HG03108 (cell line): ENCODE measurements at regions not wholly inside any gene's neighbourhood (a gene's known extent, or its start where the extent isn't known, plus 50 kb on each side); places are given as distances from the start of the nearest gene placed in this dataset.

ENCODE experiments used
- ATAC-seq: cut with Tn5 transposase; IDR thresholded peaks from one replicate; pipeline ENCODE4 v1.9.1; 2021; ENCODE audit warnings: moderate library complexity; ENCODE audit not compliant: unreplicated experiment

DNA sequence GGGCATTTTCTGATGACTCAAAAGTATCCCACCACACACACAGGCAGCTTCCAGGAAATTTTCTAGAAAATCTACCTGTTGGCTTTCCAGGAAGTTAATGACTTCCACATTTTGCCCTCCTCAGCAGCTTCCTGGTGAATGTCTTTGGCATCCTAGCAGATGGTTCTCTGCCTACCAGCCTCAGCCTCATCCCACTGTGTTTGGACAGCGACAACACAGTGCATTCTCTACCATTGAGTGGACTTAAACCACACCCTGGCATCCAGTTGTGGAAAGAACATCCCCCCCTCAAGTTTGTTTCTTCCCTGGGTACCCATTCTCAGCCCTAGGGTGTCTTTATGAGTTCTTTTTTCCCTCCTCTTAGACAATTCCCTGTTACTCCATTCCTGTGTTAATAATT lies 50.8 kb upstream of the GADL1 start:
- no peak for ATAC-seq

DNA sequence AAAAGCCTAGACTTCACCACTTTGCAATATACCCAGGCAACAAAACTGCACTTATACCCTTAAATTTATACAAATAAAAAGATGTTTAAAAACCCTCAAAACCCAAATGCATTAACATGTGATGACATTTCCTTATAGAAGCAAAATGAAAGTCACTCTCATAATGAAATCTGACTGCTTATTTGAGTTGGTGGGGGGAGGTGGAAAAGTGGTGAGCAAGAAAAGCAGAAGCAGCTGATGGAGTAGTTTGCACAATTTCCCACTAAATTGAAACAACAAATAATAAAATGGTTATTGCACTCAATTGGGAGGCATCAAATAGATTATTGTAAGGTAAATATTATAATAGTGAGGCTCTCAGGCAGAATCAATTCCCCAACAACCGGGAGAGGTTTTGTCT lies 54.0 kb upstream of the GADL1 start:
- ATAC-seq: no peak

DNA sequence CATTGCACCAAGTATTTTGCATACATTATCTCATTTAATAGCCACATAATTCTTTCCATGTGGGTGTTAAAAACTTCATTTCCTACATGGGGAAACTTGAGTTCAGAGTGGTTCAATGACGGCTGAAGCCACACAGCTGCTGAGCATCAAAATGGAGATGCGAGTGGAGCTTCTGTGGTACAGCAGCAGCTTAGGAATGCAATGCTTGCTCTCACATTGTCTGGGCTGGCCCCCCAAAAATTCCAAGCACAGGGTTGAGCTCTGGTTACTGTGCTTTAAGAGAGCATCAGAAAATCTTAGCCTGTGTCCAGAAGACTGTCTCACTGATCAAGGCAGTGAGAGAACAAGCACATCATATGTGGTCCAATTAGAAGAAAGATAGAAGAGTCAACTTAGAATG lies 57.4 kb upstream of the GADL1 start:
- ATAC-seq: no peak

DNA sequence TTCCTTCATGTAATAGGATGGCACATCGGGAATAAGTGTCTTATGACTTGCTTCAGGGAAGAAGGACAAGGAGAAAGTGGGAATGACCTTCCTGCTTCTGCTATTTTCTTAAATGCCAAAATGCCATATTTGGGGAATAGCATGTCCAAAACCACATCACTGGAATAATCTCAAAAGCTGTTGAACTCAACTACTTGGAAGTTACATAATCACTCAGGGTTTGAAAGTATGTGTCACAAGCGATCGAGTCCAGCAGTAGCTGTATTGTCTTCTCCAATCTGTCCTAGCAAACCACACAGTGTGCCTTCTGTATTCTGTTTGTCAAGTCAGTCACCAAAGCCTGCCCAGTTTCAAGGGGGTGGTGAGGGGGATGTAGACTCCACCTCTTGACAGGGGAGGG lies 58.3 kb upstream of the GADL1 start:
- ATAC-seq: no peak

DNA sequence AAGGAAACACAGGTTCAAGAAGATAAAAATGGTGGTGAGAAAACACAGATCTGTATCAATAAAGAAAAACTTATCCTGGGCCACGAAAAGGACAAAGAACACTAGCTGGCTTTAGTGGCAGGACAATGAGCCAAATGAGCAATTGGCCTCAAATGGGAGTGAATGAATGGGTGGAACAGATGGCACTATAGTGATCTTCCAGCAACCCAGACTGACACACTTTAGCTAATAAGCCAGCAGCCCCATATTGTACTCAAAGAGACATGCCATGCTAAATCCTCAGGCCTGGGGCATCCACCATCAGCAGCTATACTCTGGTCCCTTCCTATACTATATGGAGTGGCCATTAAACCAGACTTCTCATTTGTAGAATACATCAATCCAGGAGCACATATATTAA lies 60.0 kb upstream of the GADL1 start:
- no peak for ATAC-seq

DNA sequence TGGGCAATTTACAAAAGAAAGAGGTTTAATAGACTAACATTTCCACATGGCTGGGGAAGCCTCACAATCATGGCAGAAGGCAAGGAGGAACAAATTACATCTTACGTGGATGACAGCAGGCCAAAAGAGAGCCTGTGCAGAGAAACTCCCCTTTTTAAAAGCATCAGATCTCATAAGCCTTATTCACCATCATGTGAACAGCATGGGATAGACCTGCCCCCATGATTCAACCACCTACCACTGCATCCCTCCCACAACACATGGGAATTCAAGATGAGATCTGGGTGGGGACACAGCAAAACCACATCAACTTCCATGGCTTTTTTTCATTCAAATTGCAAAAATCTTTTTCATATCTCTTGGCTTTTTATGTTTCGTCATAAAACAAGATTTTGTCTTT lies 67.6 kb upstream of the GADL1 start:
- no peak for ATAC-seq

DNA sequence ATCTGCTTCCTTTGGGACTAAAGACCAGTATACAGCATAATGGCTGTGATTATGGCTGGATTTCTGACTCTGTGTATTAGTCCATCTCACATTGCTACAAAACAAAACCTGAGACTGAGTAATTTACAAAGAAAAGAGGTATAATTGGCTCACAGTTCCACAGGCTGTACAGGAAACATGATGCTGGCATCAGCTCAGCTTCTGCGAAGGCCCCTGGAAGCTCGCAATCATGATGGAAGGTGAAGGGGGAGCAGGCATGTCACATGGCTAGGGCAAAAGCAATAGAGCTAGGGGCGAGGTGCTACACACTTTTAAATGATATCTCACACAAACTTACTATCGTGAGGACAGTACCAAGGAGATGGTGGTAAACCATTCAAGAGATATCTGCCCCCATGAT lies 68.0 kb upstream of the GADL1 start:
- ATAC-seq: no peak

DNA sequence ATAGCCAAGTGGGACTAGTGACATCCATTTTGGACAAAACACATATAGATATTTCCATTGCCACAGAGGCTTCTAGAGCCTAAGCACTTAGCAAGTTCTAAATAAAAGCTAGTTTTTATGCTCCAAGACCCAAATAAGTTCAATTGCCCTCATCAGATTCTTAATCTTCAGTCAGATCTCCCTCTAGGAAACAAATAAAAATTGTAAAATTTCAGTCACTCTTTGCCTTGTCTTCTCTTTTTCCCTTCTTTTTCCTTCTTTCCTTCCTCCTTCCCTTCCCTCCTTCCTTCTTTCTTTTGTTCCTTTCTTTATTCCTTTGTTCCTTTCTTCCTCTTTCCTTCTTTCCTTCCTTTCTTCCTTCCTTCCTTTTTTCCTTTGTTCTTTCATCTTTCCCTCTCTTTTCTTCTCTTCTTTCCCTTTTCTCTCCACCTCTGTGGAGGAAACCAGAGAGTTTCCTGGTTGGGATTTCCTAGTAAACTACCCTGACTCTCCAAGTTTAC lies 68.8 kb upstream of the GADL1 start:
- ATAC-seq: no peak

DNA sequence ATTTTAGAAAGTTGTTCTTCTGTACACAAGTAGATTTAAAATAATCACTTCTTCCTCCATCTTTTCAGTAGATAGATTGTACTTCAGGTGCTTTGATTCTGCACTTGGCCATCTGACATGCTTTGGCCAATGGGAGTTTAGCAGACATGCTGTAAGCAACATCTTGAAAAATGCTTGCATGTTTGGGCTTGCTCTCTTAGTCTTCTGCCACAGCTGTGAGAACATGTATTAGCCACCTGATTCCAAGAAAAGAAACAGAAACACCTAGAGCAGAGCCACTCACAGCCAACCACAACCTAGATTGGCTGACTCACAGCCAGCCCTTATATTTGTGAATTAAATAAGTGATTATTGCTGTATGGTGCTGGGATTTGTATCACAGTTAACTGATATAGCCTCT lies 70.2 kb upstream of the GADL1 start:
- peak; percentile 91 for ATAC-seq

DNA sequence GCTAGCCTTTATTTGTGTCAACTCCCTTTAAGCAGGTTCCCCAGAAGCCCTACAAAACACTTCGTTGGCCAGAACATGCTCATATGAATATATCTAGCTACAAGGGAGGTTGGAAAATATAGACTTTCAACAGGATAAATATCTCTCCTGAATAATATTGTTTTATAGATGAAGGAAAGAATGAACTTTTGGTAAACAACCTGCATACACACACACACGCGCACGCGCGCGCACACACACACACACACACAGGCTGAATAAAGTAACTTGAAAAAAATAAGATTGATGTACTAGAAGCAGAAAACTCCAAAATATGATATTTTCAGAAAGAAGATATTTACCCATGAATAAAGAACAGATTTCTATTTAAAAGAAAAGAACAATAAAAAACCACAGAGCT lies 72.4 kb upstream of the GADL1 start:
- no peak for ATAC-seq

DNA sequence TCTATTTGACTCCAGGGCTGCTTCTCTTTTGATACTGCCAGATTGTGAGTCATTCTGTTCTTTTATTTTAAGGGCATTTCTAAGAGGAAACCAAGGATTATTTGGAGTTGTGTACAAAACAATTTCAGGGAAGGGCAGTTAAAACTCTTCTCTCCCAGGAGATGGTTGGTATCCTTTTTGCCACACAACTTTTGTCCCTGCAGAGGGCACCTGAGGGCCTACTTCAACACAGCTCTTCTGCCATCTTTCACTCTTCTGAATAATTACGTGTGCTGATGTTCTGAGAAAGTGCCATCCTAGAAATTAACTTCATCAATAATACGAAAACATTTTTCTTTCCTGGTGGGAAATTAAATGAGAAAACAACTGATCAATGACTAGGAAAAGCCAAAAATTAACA lies 75.7 kb upstream of the GADL1 start:
- no peak for ATAC-seq

DNA sequence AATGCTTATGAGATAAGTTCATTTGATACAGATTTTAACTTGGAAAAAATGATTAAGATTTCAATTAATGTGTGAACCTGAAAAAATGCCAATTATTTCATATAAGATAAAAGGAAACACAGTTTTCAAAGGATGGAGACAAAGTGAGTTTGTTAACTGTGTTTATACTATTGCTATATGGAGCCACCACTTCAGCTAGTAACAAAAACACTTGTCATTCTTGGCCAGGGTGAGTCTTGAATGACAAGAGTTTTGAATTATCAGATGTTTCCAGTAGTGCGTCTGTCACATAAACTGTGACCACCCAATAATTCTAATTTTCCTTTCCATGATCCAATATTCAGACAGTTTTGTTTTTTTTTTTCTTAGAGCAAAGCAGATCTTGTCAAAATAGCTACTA lies 78.0 kb upstream of the GADL1 start:
- ATAC-seq: no peak

DNA sequence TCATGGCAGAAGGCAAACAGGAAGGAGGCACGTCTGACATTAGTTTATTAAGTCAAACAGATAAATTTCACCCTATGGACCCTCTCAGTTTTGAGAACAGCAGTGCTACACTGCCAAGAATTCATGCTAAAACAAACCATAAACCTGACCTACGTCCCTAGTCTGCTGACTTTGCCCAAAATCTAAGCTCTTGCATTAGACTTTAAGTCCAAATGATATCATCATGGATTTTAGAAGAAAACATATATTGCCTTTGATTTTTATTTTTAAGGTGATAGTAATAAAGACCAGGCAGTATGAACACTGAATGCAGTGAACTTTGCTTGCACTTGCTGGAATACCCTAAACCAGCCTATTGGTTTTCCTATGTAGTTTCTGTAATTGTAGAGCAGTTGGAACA lies 79.6 kb upstream of the GADL1 start:
- ATAC-seq: no peak

DNA sequence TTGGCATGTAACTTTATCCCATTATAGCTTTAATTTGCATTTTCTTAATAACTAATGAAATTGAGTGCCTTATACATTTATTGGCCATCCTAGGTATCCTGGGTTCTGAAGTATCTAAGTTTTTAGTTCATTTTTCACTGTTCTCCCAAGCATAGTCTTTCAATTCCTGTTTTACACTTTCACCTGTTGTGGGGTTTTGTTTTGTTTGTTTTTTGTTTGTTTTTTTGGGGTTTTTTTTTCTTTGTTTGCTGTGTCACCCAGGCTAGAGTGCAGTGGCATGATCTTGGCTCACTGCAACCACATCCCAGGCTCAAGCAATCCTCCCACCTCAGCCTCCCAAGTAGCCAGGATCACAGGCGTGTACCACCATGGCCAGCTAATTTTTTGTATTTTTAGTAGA lies 83.1 kb upstream of the GADL1 start:
- no peak for ATAC-seq

DNA sequence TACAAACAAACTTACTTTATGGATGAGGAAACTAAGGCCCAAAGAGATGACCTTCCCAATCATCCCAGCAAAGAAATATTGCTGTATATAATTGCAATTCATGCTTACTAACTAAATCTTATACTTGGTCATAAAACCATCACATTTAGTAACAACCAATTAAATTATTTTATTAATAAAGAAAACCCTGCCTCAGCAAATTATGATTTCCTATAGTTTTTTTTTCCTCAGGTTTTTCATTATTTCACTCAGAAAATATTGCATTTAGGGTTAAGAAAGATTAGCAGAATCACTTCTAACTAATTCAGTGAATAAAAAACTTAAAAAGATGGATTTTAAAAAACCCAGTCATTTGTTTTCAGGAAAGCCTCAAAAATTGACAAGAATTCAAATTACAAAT lies 86.5 kb upstream of the GADL1 start:
- no peak for ATAC-seq

DNA sequence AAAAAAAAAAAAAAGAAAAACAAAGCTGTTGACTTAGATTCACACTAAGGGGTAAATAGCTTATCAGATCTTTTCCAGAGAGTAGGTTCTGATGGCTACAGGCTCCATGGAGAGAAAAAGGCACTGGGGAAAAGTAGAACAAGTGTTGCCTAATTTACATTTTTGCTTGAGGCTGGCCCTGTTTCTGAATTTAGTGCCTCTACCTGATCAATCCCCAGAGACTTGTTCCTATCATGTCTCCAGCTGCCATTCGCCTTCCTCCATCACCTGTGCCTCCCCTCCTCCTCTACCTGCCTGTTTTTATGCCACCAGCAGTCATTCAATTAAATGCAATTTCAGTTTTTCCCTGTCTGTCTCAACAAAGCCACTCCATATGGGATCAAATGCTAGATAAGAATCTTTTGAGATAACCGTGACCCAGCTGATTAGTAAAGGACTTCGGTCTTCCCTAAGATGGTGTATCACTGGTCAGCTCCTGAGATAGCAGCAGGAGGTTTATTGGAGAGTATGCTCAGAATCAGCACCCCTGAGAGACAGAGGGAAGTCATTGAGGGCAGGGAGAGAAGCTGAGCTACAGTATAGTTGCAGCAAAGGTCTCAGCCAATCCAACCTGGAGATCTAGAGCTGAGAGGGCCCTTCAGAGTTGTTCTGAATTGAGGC lies 88.1 kb upstream of the GADL1 start:
- ATAC-seq: no peak

DNA sequence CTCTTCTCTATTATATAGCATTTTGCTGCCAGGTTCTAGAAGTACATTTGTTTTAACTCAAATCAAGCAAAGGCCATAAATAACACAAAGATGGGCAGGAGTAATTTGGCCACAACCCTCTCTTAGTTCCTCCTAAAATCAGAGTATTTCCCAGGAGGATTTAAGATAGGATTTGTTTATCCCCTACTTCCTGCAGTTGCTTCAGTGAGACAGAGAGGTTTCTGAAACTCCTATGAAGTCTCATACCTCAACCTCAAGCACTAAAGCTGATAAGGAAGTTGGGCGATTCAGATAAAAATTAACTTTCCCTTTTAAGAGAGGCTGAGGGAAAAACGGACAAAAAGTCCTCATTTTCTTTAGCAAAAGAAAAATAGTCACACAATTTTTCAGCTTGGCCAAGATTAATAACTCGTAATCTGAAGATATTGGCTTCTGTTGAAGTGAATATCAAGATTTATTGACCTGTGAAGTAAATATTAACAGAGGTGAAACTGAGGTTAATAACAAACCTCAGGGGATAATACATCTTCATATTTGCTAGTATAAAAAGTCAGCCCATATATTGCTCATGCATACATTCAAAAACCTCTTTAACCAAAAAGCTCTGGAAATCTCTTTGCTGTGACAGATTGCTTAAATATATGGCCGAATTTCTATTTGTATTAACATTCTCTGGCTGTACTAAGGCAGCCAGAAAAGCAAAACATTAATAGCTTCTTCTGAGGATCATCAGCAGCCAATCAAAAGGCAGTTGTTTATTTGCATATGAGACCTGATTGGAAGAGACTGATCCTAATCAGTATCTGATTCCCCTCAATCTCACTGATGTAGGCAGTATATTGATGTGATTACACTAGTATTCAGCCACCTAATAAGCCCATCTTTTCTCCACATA lies 90.6 kb upstream of the GADL1 start:
- ATAC-seq: peak; percentile 79

DNA sequence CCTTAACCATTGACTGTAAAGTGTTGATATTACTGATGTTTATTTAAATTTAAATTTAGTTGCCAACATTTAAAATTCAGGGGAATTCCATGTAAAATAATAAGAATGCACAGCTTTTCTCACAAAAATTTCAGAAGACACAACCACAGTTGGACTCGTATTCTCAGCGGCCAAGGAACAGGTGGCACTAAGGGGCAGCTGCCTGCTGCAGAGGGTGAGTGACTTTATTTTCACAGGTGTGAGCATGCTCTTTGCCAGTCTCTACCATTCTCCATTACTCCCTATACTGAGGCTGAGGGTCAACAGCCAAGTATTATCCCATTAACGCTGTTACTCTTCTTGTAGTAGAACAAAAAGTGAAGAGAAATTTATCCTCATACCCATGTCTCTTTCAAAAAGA lies 92.1 kb upstream of the GADL1 start:
- no peak for ATAC-seq

DNA sequence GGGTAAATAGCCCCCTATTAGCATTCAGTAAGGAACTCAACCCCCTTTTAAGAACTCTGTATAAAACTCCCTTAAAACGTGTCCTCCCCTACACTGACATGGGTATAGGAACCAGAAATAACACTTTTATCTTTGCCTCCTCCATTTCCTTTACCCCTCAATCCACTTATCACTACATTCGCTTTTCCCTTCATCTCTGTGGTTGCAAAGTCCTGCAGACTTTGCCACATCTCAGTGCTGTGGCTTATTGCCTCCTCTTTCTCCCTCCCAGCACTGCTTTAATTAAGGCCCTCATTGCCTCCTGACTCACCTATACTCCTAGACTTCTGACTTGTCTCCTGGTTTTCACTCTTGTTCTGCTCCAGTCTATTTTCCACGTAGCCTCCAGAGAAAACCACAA lies 94.3 kb upstream of the GADL1 start:
- no peak for ATAC-seq

DNA sequence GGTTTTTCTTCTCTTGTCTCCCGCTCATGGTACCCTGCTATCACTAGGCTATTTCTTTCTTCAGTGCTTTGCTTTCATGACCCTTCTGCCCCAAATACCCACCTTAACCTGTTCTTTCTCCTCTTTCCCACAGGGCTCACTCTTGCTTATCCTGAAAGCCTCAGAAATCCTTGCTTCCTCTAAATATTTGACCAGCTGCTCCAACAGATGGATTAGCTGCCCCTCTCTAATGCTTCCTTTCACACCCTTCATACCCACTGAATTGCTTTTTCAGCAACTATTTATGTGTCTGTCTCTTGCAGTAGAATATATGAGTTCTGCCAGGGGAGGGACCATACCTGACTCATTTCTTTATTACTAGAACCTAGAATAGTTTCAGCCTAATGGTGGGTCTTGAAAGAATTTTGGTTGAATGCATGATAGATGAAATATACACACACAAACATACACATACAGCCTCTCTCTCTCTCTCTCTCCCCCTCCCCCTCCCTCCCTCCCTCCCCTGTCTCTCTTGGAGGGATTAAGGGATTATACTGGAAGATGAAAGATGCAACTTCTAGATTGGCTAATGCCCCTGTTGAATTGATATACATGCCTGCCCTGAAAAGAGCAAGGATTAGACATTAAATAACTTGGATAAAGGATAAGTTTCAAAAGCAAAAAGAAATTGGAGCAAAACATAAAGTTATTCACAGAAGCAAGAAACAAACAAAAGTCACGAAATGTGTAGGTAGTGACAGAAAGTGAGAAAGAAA lies 95.0 kb upstream of the GADL1 start:
- ATAC-seq: no peak

DNA sequence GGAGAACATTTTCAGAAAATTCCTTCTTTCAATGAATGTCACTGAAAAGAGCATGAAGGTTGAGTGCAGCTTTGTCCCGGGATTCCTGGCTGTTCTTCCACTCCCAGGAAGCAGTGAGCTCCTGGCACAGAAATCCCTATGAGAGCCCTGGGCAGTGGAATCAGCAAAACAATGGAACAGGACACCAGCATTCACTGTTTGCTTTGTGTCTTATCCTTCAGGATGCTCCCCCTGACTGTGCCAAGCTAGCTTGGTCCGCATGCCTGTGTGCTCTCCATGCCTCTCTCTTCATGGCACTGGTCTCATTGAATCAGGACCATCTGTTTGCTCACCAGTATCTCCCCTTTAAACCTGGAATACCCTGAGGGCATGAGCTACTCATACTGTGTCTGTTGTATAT lies 102.0 kb upstream of the GADL1 start:
- no peak for ATAC-seq

DNA sequence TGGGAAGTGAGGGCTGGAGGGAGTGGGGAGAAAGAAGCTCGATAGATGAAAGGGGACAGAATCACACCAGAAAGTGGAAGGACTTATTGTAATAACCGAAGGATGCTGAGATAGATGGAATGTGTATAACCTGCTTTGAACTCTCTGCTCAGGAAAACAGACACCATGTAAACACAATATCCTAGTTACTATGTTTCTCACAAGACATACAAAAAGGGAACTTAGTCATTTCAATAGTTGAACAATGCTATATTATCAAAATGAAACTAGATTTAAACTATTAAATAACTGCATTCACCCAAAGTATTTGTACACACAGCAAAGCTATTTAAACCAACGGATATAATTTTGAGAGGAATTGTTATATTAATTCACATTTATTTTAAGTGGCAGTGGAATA lies 108.3 kb upstream of the GADL1 start:
- ATAC-seq: no peak
